ENCODE measurements at regions not wholly inside any gene's neighbourhood (a gene's known extent, or its start where the extent isn't known, plus 50 kb on each side); places are given as distances from the start of the nearest gene placed in this dataset.

DNA sequence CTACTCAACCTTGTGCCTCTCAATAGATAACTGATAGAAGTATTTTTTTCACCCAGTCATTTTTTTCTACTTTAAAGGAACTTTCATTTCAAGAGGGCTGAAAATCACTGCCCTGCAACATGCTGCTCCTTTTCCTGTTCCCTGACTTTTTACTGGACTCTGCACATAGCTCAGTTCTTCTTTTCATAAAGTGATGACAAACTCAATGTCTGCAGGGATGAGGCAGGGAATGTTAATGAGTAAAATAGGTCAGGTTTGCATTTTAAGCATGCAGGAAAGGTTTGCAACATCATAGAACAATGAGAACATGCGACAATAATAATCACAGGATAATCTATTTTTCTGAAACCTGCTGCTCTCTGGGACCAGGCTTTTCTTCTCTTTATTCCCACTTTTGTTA is 172.2 kb upstream of the SGCD start:
- TF ChIP-seq CTCF (IDR thresholded peaks at IDR 0.05; ENCODE audit: low read length): no peak
- TF ChIP-seq EZH2 (optimal IDR thresholded peaks at IDR 0.05; ENCODE audit: low read depth, low read length): no peak

Data from MM.1S (cell line).